ENCODE measurements at regions not wholly inside any gene's neighbourhood (a gene's known extent, or its start where the extent isn't known, plus 50 kb on each side); places are given as distances from the start of the nearest gene placed in this dataset.

- no peak overlapping the region for H3K4me3 ChIP-seq (ENCODE audit: low read length)
- TF ChIP-seq CTCF (conservative IDR thresholded peaks at IDR 0.05; ENCODE audit: low read depth, low read length): no peak
- peak; percentile 5 for DNase-seq (ENCODE audit: low read depth)
These were observed 158.3 kb downstream of the RTP5 start for GRCh38 chr2:242027676-242028450.

GRCh38 chr2:242029422-242030225 is 160.1 kb downstream of the RTP5 start:
- TF ChIP-seq CTCF (conservative IDR thresholded peaks at IDR 0.05; ENCODE audit: low read depth, low read length): no peak
- H3K4me3 ChIP-seq (ENCODE audit: low read length): no peak overlapping the region
- no peak for DNase-seq (ENCODE audit: low read depth)

- TF ChIP-seq CTCF (conservative IDR thresholded peaks at IDR 0.05; ENCODE audit: low read depth, low read length): no peak
- H3K4me3 ChIP-seq (ENCODE audit: low read length): no peak overlapping the region
- no peak for DNase-seq (ENCODE audit: low read depth)
These were observed 160.7 kb downstream of the RTP5 start for GRCh38 chr2:242030226-242030575.

GRCh38 chr2:242030858-242031257 is 161.3 kb downstream of the RTP5 start:
- DNase-seq (ENCODE audit: low read depth): no peak
- no peak overlapping the region for H3K4me3 ChIP-seq (ENCODE audit: low read length)
- no peak for TF ChIP-seq CTCF (conservative IDR thresholded peaks at IDR 0.05; ENCODE audit: low read depth, low read length)

GRCh38 chr2:242031481-242032019 is 162.0 kb downstream of the RTP5 start:
- no peak for TF ChIP-seq CTCF (conservative IDR thresholded peaks at IDR 0.05; ENCODE audit: low read depth, low read length)
- no peak overlapping the region for H3K4me3 ChIP-seq (ENCODE audit: low read length)
- DNase-seq (ENCODE audit: low read depth): no peak

GRCh38 chr2:242032780-242033656 is 163.5 kb downstream of the RTP5 start:
- no peak for TF ChIP-seq CTCF (conservative IDR thresholded peaks at IDR 0.05; ENCODE audit: low read depth, low read length)
- DNase-seq (ENCODE audit: low read depth): no peak
- no peak overlapping the region for H3K4me3 ChIP-seq (ENCODE audit: low read length)
